HepG2 (cell line): ENCODE measurements at regions not wholly inside any gene's neighbourhood (a gene's known extent, or its start where the extent isn't known, plus 50 kb on each side); places are given as distances from the start of the nearest gene placed in this dataset.
A peak's percentile ranks its signal among the peaks of the same experiment; 100 is the strongest.

ENCODE experiments used
- ATAC-seq: fragments of 200-7000 bp; cut with Tn5 transposase; 3 replicates; pipeline ENCODE4 v1.9.1; 2020; ENCODE audit warnings: mild to moderate bottlenecking, moderate library complexity
- BruUV-seq: library from RNA; stranded (reverse); fragments of 400-500 nt; replicated peaks from 2 replicates; lab custom pipeline; 2021; lab: Mats Ljungman, UMichigan
- CTCF ChIA-PET: fragments of 300-600 bp; formaldehyde crosslinking; extraction: SDS; loops from one replicate; lab custom pipeline; 2021; ENCODE audit warnings: low total read pairs, inconsistent platforms, low intra/inter-chr PET ratio; lab: Yijun Ruan, JAX
- POLR2A ChIA-PET: fragments of 350-600 bp; sonication (Branson Sonifier 250); formaldehyde crosslinking; loops from one replicate; lab custom pipeline; 2020; ENCODE audit warnings: antibody characterized with exemption, inconsistent platforms; lab: Yijun Ruan, JAX
- DNase-seq: peaks from one replicate; pipeline ENCODE4 v3.0.0-alpha.2; 2015; ENCODE audit warnings: low spot score
- FAIRE-seq: peaks from 3 replicates; lab custom pipeline; 2011; peaks lifted over from hg19 to GRCh38; lab: Jason Lieb, UNC
- H2AFZ ChIP-seq: one replicate; pipeline ENCODE4 v1.6.1; 2011; ENCODE audit warnings: low read length, inconsistent platforms
- H3K27ac ChIP-seq: fragments of 300-600 bp; 3 replicates; pipeline ENCODE4 v1.8.0; 2011; ENCODE audit warnings: mixed run types, mild to moderate bottlenecking, mixed read lengths, low read length, inconsistent platforms; ENCODE audit not compliant: insufficient read depth; ENCODE audit errors: extremely low read length
- H3K27me3 ChIP-seq, 2 experiments: fragments of 200-600 bp in 1 of 2; 2 replicates in 1 of 2; 3 replicates in 1 of 2; pipeline versions ENCODE4 v1.6.0 to v1.8.0; 2011; ENCODE audit warnings: low read length in 2 of 2, mild to moderate bottlenecking in 2 of 2, moderate library complexity in 2 of 2, inconsistent platforms in 1 of 2; ENCODE audit not compliant: insufficient read depth in 2 of 2, control insufficient read depth in 1 of 2
- H3K36me3 ChIP-seq, 2 experiments: fragments of 200-600 bp in 1 of 2; replicated peaks in 1 of 2; 2 replicates in 1 of 2; 3 replicates in 1 of 2; pipeline versions ENCODE4 v1.5.1 to v1.8.0; 2011; ENCODE audit warnings: low read length in 2 of 2, inconsistent platforms in 1 of 2; ENCODE audit not compliant: insufficient read depth in 2 of 2, control insufficient read depth in 1 of 2
- H3K4me1 ChIP-seq: 2 replicates; pipeline ENCODE4 v1.5.1; 2012; ENCODE audit warnings: low read length, inconsistent platforms; ENCODE audit not compliant: insufficient read depth
- H3K4me2 ChIP-seq: 2 replicates; pipeline ENCODE4 v1.6.0; 2011; ENCODE audit warnings: low read depth, low read length, inconsistent platforms
- H3K4me3 ChIP-seq, 3 experiments: fragments of 200-600 bp in 1 of 3; sonication (generic), shearing (Covaris generic) in 1 of 3; replicated peaks in 1 of 3; 2 replicates each; pipeline ENCODE4 v1.5.1; 2011 to 2016; ENCODE audit warnings: low read length in 3 of 3, inconsistent platforms in 2 of 3, low read depth in 2 of 3, mild to moderate bottlenecking in 2 of 3, control low read depth in 1 of 3, mixed read lengths in 1 of 3; ENCODE audit not compliant: insufficient read depth in 1 of 3
- H3K79me2 ChIP-seq: one replicate; pipeline ENCODE4 v1.6.1; 2011; ENCODE audit warnings: low read length, inconsistent platforms; ENCODE audit not compliant: insufficient read depth
- H3K9ac ChIP-seq: 2 replicates; pipeline ENCODE4 v1.6.0; 2011; ENCODE audit warnings: mild to moderate bottlenecking, low read depth, low read length, inconsistent platforms; ENCODE audit not compliant: insufficient read depth
- H3K9me3 ChIP-seq: 2 replicates; pipeline ENCODE4 v1.5.1; 2012; ENCODE audit warnings: mild to moderate bottlenecking, low read length
- H4K20me1 ChIP-seq: 2 replicates; pipeline ENCODE4 v1.6.0; 2011; ENCODE audit warnings: inconsistent platforms, mild to moderate bottlenecking, low read length, moderate library complexity; ENCODE audit not compliant: insufficient read depth
- KDM4B ChIP-seq: sonication (generic); formaldehyde crosslinking; IDR thresholded peaks from 2 replicates; pipeline ENCODE4 v1.4.0; 2020; ENCODE audit warnings: missing genetic modification reagents
- MAFF ChIP-seq: IDR thresholded peaks from 2 replicates; pipeline ENCODE4 v1.6.1; 2011; ENCODE audit warnings: low read depth, low read length, improper control_type of control experiment
- MAFK ChIP-seq, 2 experiments: IDR thresholded peaks in 1 of 2; conservative IDR thresholded peaks in 1 of 2; 2 replicates each; pipeline ENCODE4 v1.6.1; 2011; ENCODE audit warnings: improper control_type of control experiment in 2 of 2, low read length in 2 of 2
- NR2F6 ChIP-seq, 2 experiments: IDR thresholded peaks; 2 replicates each; pipeline ENCODE4 v1.6.1; 2016; ENCODE audit warnings: antibody characterized with exemption in 1 of 2, mild to moderate bottlenecking in 1 of 2
- PAF1 ChIP-seq: IDR thresholded peaks from 2 replicates; pipeline ENCODE4 v1.6.1; 2016; ENCODE audit warnings: missing genetic modification reagents, missing compliant biosample characterization
- ZFP1 ChIP-seq: IDR thresholded peaks from 2 replicates; pipeline ENCODE4 v1.6.1; 2016
- WGBS: methylation state at CpG from one replicate; pipeline ENCODE4 v1.1.6; 2017; ENCODE audit warnings: low lambda C conversion rate; 5-methylcytosine and 5-hydroxymethylcytosine counted together
- in situ Hi-C: cut with HindIII; loops from 2 replicates; pipeline ENCODE4 v1.10.0; 2017; ENCODE audit warnings: low pct_unique_long_range_greater_than_20kb; ENCODE audit not compliant: extremely low pct_ligation_motif_present
- intact Hi-C: fragments of 100-400 bp; cut with micrococcal nuclease; formaldehyde crosslinking; loops from one replicate; pipeline ENCODE4 v1.10.0; 2022; ENCODE audit not compliant: unreplicated experiment
- TF ChIP-seq, protein P1 (sequence below): sonication (generic); formaldehyde crosslinking; IDR thresholded peaks from 2 replicates; pipeline ENCODE4; 2020; ENCODE audit warnings: missing genetic modification reagents, mild to moderate bottlenecking, borderline replicate concordance

DNA sequence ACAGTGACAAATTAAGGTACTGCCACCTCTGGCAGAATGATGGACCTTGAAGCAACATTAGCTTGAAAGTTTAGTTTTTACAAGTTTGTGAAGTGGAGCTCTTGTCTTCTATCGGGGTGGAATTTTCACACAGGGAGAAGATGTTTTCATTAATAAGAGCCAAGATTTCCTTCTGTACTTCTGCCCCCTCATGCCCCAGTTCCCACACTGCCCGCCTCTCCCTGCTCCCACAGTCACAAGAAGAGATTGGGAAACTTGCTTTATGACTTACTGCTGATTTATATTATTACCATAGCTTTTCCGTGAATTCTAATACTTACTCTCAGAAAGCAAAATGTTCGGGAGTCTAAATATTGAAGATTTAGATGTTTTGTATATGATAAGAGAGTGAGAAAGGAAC is 539.8 kb upstream of the ARX start:
- H3K4me2 ChIP-seq, result no peak overlapping the region
- no peak overlapping the region for H3K9ac ChIP-seq
- H3K27ac ChIP-seq, result no peak overlapping the region
- ChIA-PET CTCF (no interaction called here), POLR2A (no interaction called here)
- no peaks in the 10 kb centered on the region for H3K9me3 ChIP-seq
- no peaks in the 10 kb centered on the region for H3K36me3 ChIP-seq
- no peaks in the 10 kb centered on the region for H3K79me2 ChIP-seq
- no TSS peak for BruUV-seq
- WGBS, result 38% methylated on average over 4 of the region's 4 CpGs
- H2AFZ ChIP-seq, result no peak overlapping the region
- H3K4me3 ChIP-seq, result no peak overlapping the region
- DNase-seq (no peak), ATAC-seq (no peak), FAIRE-seq (no peak)
- intact Hi-C loops, result loop anchor here (5.0 kb wide), 1 partner anchor 1202 kb away; no protein-coding TSS in a partner anchor
- in situ Hi-C loops, result no loop called here
- H3K4me1 ChIP-seq, result no peaks in the 10 kb centered on the region
- H3K27me3 ChIP-seq, result no peaks in the 10 kb centered on the region
- H4K20me1 ChIP-seq, result no peaks in the 10 kb centered on the region
- no peak for TF ChIP-seq NR2F6 (IDR thresholded peaks at IDR 0.05)
- TF ChIP-seq NR2F6 (CRISPR knock-in tag; IDR thresholded peaks at IDR 0.05), result no peak
- no peak for TF ChIP-seq PAF1 (CRISPR knock-in tag)
- TF ChIP-seq KDM4B (CRISPR knock-in tag), result no peak
- TF ChIP-seq, protein P1, sequence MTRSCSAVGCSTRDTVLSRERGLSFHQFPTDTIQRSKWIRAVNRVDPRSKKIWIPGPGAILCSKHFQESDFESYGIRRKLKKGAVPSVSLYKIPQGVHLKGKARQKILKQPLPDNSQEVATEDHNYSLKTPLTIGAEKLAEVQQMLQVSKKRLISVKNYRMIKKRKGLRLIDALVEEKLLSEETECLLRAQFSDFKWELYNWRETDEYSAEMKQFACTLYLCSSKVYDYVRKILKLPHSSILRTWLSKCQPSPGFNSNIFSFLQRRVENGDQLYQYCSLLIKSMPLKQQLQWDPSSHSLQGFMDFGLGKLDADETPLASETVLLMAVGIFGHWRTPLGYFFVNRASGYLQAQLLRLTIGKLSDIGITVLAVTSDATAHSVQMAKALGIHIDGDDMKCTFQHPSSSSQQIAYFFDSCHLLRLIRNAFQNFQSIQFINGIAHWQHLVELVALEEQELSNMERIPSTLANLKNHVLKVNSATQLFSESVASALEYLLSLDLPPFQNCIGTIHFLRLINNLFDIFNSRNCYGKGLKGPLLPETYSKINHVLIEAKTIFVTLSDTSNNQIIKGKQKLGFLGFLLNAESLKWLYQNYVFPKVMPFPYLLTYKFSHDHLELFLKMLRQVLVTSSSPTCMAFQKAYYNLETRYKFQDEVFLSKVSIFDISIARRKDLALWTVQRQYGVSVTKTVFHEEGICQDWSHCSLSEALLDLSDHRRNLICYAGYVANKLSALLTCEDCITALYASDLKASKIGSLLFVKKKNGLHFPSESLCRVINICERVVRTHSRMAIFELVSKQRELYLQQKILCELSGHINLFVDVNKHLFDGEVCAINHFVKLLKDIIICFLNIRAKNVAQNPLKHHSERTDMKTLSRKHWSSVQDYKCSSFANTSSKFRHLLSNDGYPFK (CRISPR knock-in tag), result no peak

DNA sequence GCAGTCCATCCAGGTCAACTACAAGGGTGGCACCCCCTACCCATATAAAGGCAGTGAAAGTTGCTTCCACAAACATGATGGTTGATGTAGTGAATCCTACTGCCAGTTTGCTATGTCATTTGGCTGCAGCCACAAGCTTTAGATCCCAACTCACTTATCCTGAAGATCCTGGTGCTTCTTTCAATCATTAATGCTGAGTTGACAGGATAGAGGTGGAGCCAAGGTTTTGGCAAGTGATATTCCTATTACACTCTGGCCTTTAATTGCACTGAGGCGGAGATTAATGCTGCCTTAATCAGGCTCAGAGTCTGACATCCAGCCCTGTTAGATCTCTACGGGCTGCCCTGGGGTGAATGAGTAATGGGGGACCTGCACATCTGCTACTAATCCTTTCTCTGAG is 542.4 kb upstream of the ARX start:
- no peak overlapping the region for H3K4me2 ChIP-seq
- H3K9me3 ChIP-seq, result no peaks in the 10 kb centered on the region

More for the DNA sequence above, 542.4 kb upstream of the ARX start:
- no peak overlapping the region for H3K4me3 ChIP-seq
- no peak overlapping the region for H3K27ac ChIP-seq
- CTCF ChIA-PET, result no interaction called here
- WGBS, result no CpG with 5 or more reads among the region's 2 CpGs
- in situ Hi-C loops (no loop called here), intact Hi-C loops (loop anchor here (5.0 kb wide), 1 partner anchor 1199 kb away; no protein-coding TSS in a partner anchor)
- BruUV-seq, result no TSS peak
- H2AFZ ChIP-seq, result no peak overlapping the region
- POLR2A ChIA-PET, result no interaction called here
- no peaks in the 10 kb centered on the region for H3K4me1 ChIP-seq
- TF ChIP-seq ZFP1 (CRISPR knock-in tag), result no peak
- TF ChIP-seq MAFK (conservative IDR thresholded peaks at IDR 0.05 in 1 of 2, IDR thresholded peaks at IDR 0.05 in 1 of 2; ENCODE audit: low read length in 2 of 2), result peak; percentile 32 to 67; a peak in 2 of 4 replicates
- peak; percentile 50; the same call in 1 of the 2 replicates for TF ChIP-seq MAFF
- H3K9ac ChIP-seq, result no peak overlapping the region
- no peak for ATAC-seq
- no peaks in the 10 kb centered on the region for H3K79me2 ChIP-seq
- no peaks in the 10 kb centered on the region for H4K20me1 ChIP-seq
- no peak for DNase-seq
- no peak for FAIRE-seq
- H3K27me3 ChIP-seq, result no peaks in the 10 kb centered on the region
- no peaks in the 10 kb centered on the region for H3K36me3 ChIP-seq
